Suppressor macrophage treated with lipopolysaccharide for 1 hour (primary cell): ENCODE measurements at regions not wholly inside any gene's neighbourhood (a gene's known extent, or its start where the extent isn't known, plus 50 kb on each side); places are given as distances from the start of the nearest gene placed in this dataset.
"Not testable (repeated sequence)": the region's sequence is repeated elsewhere in the genome, so short reads cannot be mapped to it uniquely, and the experiment has no call there.

Source experiments
- DNase-seq, 3 donors: peaks; one replicate each; pipeline ENCODE4 v3.0.0-alpha.2; 2020 to 2022

GRCh38 chr2:101645886-101646285 lies 51.6 kb upstream of the MAP4K4 start:
- DNase-seq, result not testable (repeated sequence)

GRCh38 chr2:101644842-101645383 lies 52.6 kb upstream of the MAP4K4 start:
- no peak for DNase-seq

GRCh38 chr2:101643004-101643524 lies 54.4 kb upstream of the MAP4K4 start:
- no peak for DNase-seq

GRCh38 chr2:101638817-101639605 lies 58.5 kb upstream of the MAP4K4 start:
- no peak for DNase-seq

GRCh38 chr2:101638181-101638711 lies 59.3 kb upstream of the MAP4K4 start:
- peak; percentile 79 to 85 (median 84) for DNase-seq

- peak; percentile 87 to 91 (median 87) for DNase-seq
Observed at GRCh38 chr2:101630224-101630949, 67.1 kb upstream of the MAP4K4 start.

GRCh38 chr2:101628030-101628392 lies 69.5 kb upstream of the MAP4K4 start:
- DNase-seq, result no peak

- peak; percentile 73 to 82 (median 80) for DNase-seq
Observed at GRCh38 chr2:101627285-101628029, 70.0 kb upstream of the MAP4K4 start.

- not testable (repeated sequence) for DNase-seq
Observed at GRCh38 chr2:101625814-101626213, 71.7 kb upstream of the MAP4K4 start.

GRCh38 chr2:101625387-101625786 lies 72.1 kb upstream of the MAP4K4 start:
- DNase-seq, result peak; percentile 67 to 73 (median 68)

GRCh38 chr2:101624706-101625332 lies 72.7 kb upstream of the MAP4K4 start:
- DNase-seq, result no peak

GRCh38 chr2:101623031-101623521 lies 74.4 kb upstream of the MAP4K4 start:
- DNase-seq, result peak; percentile 85 to 99 (median 98)

- DNase-seq, result peak; percentile 39 to 57 (median 39)
Observed at GRCh38 chr2:101622210-101623030, 75.1 kb upstream of the MAP4K4 start.

- DNase-seq, result peak; percentile 62 to 72 (median 72)
Observed at GRCh38 chr2:101619191-101619591, 78.3 kb upstream of the MAP4K4 start.

GRCh38 chr2:101617796-101618195 lies 79.7 kb upstream of the MAP4K4 start:
- no peak for DNase-seq

GRCh38 chr2:101617188-101617587 lies 80.3 kb upstream of the MAP4K4 start:
- peak; percentile 49 to 65 (median 61) for DNase-seq

- DNase-seq, result no peak
Observed at GRCh38 chr2:101614127-101614759, 83.3 kb upstream of the MAP4K4 start.

- DNase-seq, result no peak
Observed at GRCh38 chr2:101613056-101613704, 84.3 kb upstream of the MAP4K4 start.

GRCh38 chr2:101612019-101612418 lies 85.5 kb upstream of the MAP4K4 start:
- DNase-seq, result no peak

- no peak for DNase-seq
Observed at GRCh38 chr2:101610750-101611315, 86.7 kb upstream of the MAP4K4 start.
